Colon (tissue), 2 donors: ENCODE measurements at regions not wholly inside any gene's neighbourhood (a gene's known extent, or its start where the extent isn't known, plus 50 kb on each side); places are given as distances from the start of the nearest gene placed in this dataset.

Experiments
- FAIRE-seq: peaks from 2 replicates; lab custom pipeline; 2012; peaks lifted over from hg19 to GRCh38; lab: Jason Lieb, UNC
- donor health status: control.
- donor health status: control.

GRCh38 chr11:112401036-112401769, 140.5 kb upstream of the PLET1 start:
- no peak for FAIRE-seq

GRCh38 chr11:112403432-112403831, 142.8 kb upstream of the PLET1 start:
- no peak for FAIRE-seq

GRCh38 chr11:112404112-112404511, 143.5 kb upstream of the PLET1 start:
- FAIRE-seq: no peak

- no peak for FAIRE-seq
Observed at GRCh38 chr11:112408517-112408916, 147.9 kb upstream of the PLET1 start.

GRCh38 chr11:112410325-112410724, 149.7 kb upstream of the PLET1 start:
- no peak for FAIRE-seq

GRCh38 chr11:112412383-112412782, 151.7 kb upstream of the PLET1 start:
- FAIRE-seq: no peak

- no peak for FAIRE-seq
Observed at GRCh38 chr11:112417339-112417738, 156.7 kb upstream of the PLET1 start.

- FAIRE-seq: no peak
Observed at GRCh38 chr11:112418438-112418837, 157.8 kb upstream of the PLET1 start.

GRCh38 chr11:112421879-112422278, 161.2 kb upstream of the PLET1 start:
- FAIRE-seq: no peak

GRCh38 chr11:112425121-112425520, 164.5 kb upstream of the PLET1 start:
- FAIRE-seq: no peak

GRCh38 chr11:112437096-112437495, 176.4 kb upstream of the PLET1 start:
- FAIRE-seq: no peak

GRCh38 chr11:112439614-112440013, 179.0 kb upstream of the PLET1 start:
- no peak for FAIRE-seq

GRCh38 chr11:112440518-112440917, 179.9 kb upstream of the PLET1 start:
- FAIRE-seq: no peak

- no peak for FAIRE-seq
Observed at GRCh38 chr11:112448168-112448567, 187.5 kb upstream of the PLET1 start.

GRCh38 chr11:112448806-112449205, 188.1 kb upstream of the PLET1 start:
- no peak for FAIRE-seq

GRCh38 chr11:112451250-112451649, 190.6 kb upstream of the PLET1 start:
- FAIRE-seq: no peak

- FAIRE-seq: no peak
Observed at GRCh38 chr11:112453601-112454577, 193.2 kb upstream of the PLET1 start.

- FAIRE-seq: no peak
Observed at GRCh38 chr11:112454841-112455240, 194.2 kb upstream of the PLET1 start.

- no peak for FAIRE-seq
Observed at GRCh38 chr11:112455791-112456190, 195.1 kb upstream of the PLET1 start.

- no peak for FAIRE-seq
Observed at GRCh38 chr11:112457532-112457931, 196.9 kb upstream of the PLET1 start.

- peak; percentile 31 for FAIRE-seq
Observed at GRCh38 chr11:112459001-112459400, 198.3 kb upstream of the PLET1 start.

GRCh38 chr11:112460141-112460540, 199.5 kb upstream of the PLET1 start:
- FAIRE-seq: no peak

GRCh38 chr11:112464949-112465348, 204.3 kb upstream of the PLET1 start:
- FAIRE-seq: no peak
